IMR-90 (cell line): ENCODE measurements at regions not wholly inside any gene's neighbourhood (a gene's known extent, or its start where the extent isn't known, plus 50 kb on each side); places are given as distances from the start of the nearest gene placed in this dataset.

Experiments used
- ATAC-seq: fragments of 200-7000 bp; cut with Tn5 transposase; 2 replicates; pipeline ENCODE4 v1.9.1; 2020; ENCODE audit warnings: low read depth, mild to moderate bottlenecking, moderate library complexity
- BruUV-seq: library from RNA; stranded (reverse); fragments of 400-500 nt; replicated peaks from 2 replicates; lab custom pipeline; 2021; lab: Mats Ljungman, UMichigan
- CTCF ChIA-PET: fragments of 300-600 bp; formaldehyde crosslinking; extraction: SDS; loops from one replicate; lab custom pipeline; 2021; ENCODE audit warnings: antibody characterized with exemption; lab: Yijun Ruan, JAX
- POLR2A ChIA-PET: fragments of 300-600 bp; sonication (Branson Sonifier 250); formaldehyde crosslinking; loops from one replicate; lab custom pipeline; 2022; ENCODE audit warnings: antibody characterized with exemption; ENCODE audit not compliant: unreplicated experiment; lab: Charles Lee
- DNase-seq: peaks from one replicate; pipeline ENCODE4 v3.0.0; 2013
- H2AFZ ChIP-seq: replicated peaks from 2 replicates; pipeline ENCODE3; 2013; ENCODE audit warnings: low read length, mild to moderate bottlenecking; ENCODE audit not compliant: poor library complexity
- H2AK5ac ChIP-seq: 2 replicates; pipeline ENCODE4 v1.6.1; 2013; ENCODE audit warnings: low read depth, low read length, inconsistent platforms
- H2AK9ac ChIP-seq: replicated peaks from 2 replicates; pipeline ENCODE3; 2013; ENCODE audit warnings: mild to moderate bottlenecking, low read depth, low read length, moderate library complexity; ENCODE audit not compliant: poor library complexity
- H2BK120ac ChIP-seq: 2 replicates; pipeline ENCODE4 v1.6.1; 2013; ENCODE audit warnings: low read depth, low read length, inconsistent platforms
- H2BK15ac ChIP-seq: 3 replicates; pipeline ENCODE4 v1.6.1; 2013; ENCODE audit warnings: low read depth, low read length, inconsistent platforms
- H2BK20ac ChIP-seq: 2 replicates; pipeline ENCODE4 v1.6.1; 2013; ENCODE audit warnings: low read depth, mild to moderate bottlenecking, inconsistent platforms, low read length, moderate library complexity
- H2BK5ac ChIP-seq: 2 replicates; pipeline ENCODE4 v1.6.1; 2013; ENCODE audit warnings: mild to moderate bottlenecking, low read depth, low read length, inconsistent platforms; ENCODE audit not compliant: poor library complexity, severe bottlenecking
- H3K14ac ChIP-seq: replicated peaks from 2 replicates; pipeline ENCODE4 v1.6.1; 2013; ENCODE audit warnings: low read depth, low read length, inconsistent platforms
- H3K18ac ChIP-seq: 2 replicates; pipeline ENCODE4 v1.6.1; 2013; ENCODE audit warnings: low read depth, low read length, control low read depth
- H3K23ac ChIP-seq: 2 replicates; pipeline ENCODE4 v1.6.1; 2013; ENCODE audit warnings: low read depth, low read length, inconsistent platforms
- H3K27ac ChIP-seq: 2 replicates; pipeline ENCODE4 v1.5.1; 2013; ENCODE audit warnings: mild to moderate bottlenecking, control low read depth, low read length; ENCODE audit not compliant: insufficient read depth
- H3K27me3 ChIP-seq: 2 replicates; pipeline ENCODE4 v1.6.1; 2013; ENCODE audit warnings: low read length; ENCODE audit not compliant: control insufficient read depth, insufficient read depth
- H3K36me3 ChIP-seq: 2 replicates; pipeline ENCODE4 v1.6.1; 2013; ENCODE audit warnings: low read length, mixed read lengths; ENCODE audit not compliant: control insufficient read depth, insufficient read depth
- H3K4ac ChIP-seq: 2 replicates; pipeline ENCODE4 v1.6.1; 2013; ENCODE audit warnings: low read depth, low read length, inconsistent platforms
- H3K4me1 ChIP-seq: 2 replicates; pipeline ENCODE4 v1.6.1; 2013; ENCODE audit warnings: low read length, mixed read lengths; ENCODE audit not compliant: control insufficient read depth, insufficient read depth
- H3K4me2 ChIP-seq: 2 replicates; pipeline ENCODE4 v1.6.1; 2013; ENCODE audit warnings: low read depth, mild to moderate bottlenecking, control low read depth, low read length, moderate library complexity
- H3K4me3 ChIP-seq: 2 replicates; pipeline ENCODE4 v1.5.1; 2013; ENCODE audit warnings: low read depth, mild to moderate bottlenecking, control low read depth, low read length, moderate library complexity; ENCODE audit not compliant: insufficient read depth
- H3K56ac ChIP-seq: 2 replicates; pipeline ENCODE4 v1.6.1; 2013; ENCODE audit warnings: low read length, inconsistent platforms; ENCODE audit not compliant: insufficient read depth; ENCODE audit errors: extremely low read depth
- H3K79me1 ChIP-seq, 2 experiments: 2 replicates each; pipeline ENCODE4 v1.6.1; 2013; ENCODE audit warnings: low read length in 2 of 2, inconsistent platforms in 1 of 2, low read depth in 1 of 2
- H3K9ac ChIP-seq: 2 replicates; pipeline ENCODE4 v1.6.1; 2013; ENCODE audit warnings: low read depth, low read length, control low read depth
- H3K9me1 ChIP-seq: 2 replicates; pipeline ENCODE4 v1.6.1; 2013; ENCODE audit warnings: low read length, inconsistent platforms; ENCODE audit not compliant: insufficient read depth
- H3K9me3 ChIP-seq: 2 replicates; pipeline ENCODE4 v1.6.1; 2013; ENCODE audit warnings: low read length; ENCODE audit not compliant: control insufficient read depth, insufficient read depth
- H4K20me1 ChIP-seq: 2 replicates; pipeline ENCODE4 v1.6.1; 2013; ENCODE audit warnings: low read length, inconsistent platforms; ENCODE audit not compliant: insufficient read depth
- H4K5ac ChIP-seq: 2 replicates; pipeline ENCODE4 v1.6.1; 2013; ENCODE audit warnings: mild to moderate bottlenecking, low read depth, low read length, control low read depth
- H4K8ac ChIP-seq, 2 experiments: 2 replicates each; pipeline ENCODE4 v1.6.1; 2013; ENCODE audit warnings: low read depth in 2 of 2, low read length in 2 of 2, control low read depth in 1 of 2, inconsistent platforms in 1 of 2
- H4K91ac ChIP-seq: 2 replicates; pipeline ENCODE4 v1.6.1; 2013; ENCODE audit warnings: low read depth, low read length, inconsistent platforms; ENCODE audit not compliant: insufficient read depth
- CEBPB ChIP-seq: IDR thresholded peaks from 2 replicates; pipeline ENCODE4 v1.6.1; 2012; ENCODE audit warnings: low read depth, low read length, improper control_type of control experiment
- CHD1 ChIP-seq: IDR thresholded peaks from 2 replicates; pipeline ENCODE4 v1.6.1; 2012; ENCODE audit warnings: low read depth, low read length, improper control_type of control experiment
- MXI1 ChIP-seq: IDR thresholded peaks from 2 replicates; pipeline ENCODE4 v1.6.1; 2012; ENCODE audit warnings: low read depth, mild to moderate bottlenecking, low read length, moderate library complexity, borderline replicate concordance
- RFX5 ChIP-seq: IDR thresholded peaks from 2 replicates; pipeline ENCODE4 v1.8.0; 2012; ENCODE audit warnings: low read depth, mild to moderate bottlenecking, low read length, moderate library complexity
- SMC3 ChIP-seq: fragments of 150-350 bp; IDR thresholded peaks from 2 replicates; pipeline ENCODE4 v1.6.1; 2016; ENCODE audit warnings: low read depth, mild to moderate bottlenecking, antibody characterized with exemption, low read length, moderate library complexity
- WGBS, 2 experiments: methylation state at CpG; one replicate each; pipeline versions ENCODE4 v1.1.5 to v1.1.7; 2013; ENCODE audit warnings: missing lambda C conversion rate in 2 of 2; ENCODE audit not compliant: insufficient read length in 1 of 2; ENCODE audit errors: extremely low coverage in 2 of 2; 5-methylcytosine and 5-hydroxymethylcytosine counted together
- dilution Hi-C: fragments of 300-500 bp; cut with HindIII; formaldehyde crosslinking; loops from one replicate; pipeline ENCODE4 v1.14.3; 2018; ENCODE audit warnings: low sequenced_read_pairs; ENCODE audit not compliant: unreplicated experiment
- in situ Hi-C: fragments of 300-500 bp; cut with MboI; formaldehyde crosslinking; loops from 3 replicates; pipeline ENCODE4 v1.14.3; 2019; ENCODE audit warnings: low sequenced_read_pairs, inconsistent platforms, mixed read lengths
- intact Hi-C: fragments of 100-400 bp; cut with micrococcal nuclease; formaldehyde crosslinking; loops from 2 replicates; pipeline ENCODE4 v1.10.0; 2022
- TF ChIP-seq, protein P1 (sequence below): fragments of 150-350 bp; IDR thresholded peaks from 2 replicates; pipeline ENCODE4 v1.6.1; 2016; ENCODE audit warnings: low read depth, mild to moderate bottlenecking, low read length, moderate library complexity, borderline replicate concordance

- intact Hi-C loops (no loop called here), in situ Hi-C loops (no loop called here), dilution Hi-C loops (no loop called here)
- no peak overlapping the region for H3K4me2 ChIP-seq
- no peak overlapping the region for H3K14ac ChIP-seq
- BruUV-seq: no TSS peak
- H4K8ac ChIP-seq: no peak overlapping the region
- no peaks in the 10 kb centered on the region for H4K20me1 ChIP-seq
- no peak overlapping the region for H2BK20ac ChIP-seq
- no peak overlapping the region for H3K4ac ChIP-seq
- no peak for TF ChIP-seq SMC3
- TF ChIP-seq CEBPB: no peak
- no peak for TF ChIP-seq CHD1
- no peak for TF ChIP-seq MXI1
- TF ChIP-seq RFX5: no peak
- TF ChIP-seq, protein P1, sequence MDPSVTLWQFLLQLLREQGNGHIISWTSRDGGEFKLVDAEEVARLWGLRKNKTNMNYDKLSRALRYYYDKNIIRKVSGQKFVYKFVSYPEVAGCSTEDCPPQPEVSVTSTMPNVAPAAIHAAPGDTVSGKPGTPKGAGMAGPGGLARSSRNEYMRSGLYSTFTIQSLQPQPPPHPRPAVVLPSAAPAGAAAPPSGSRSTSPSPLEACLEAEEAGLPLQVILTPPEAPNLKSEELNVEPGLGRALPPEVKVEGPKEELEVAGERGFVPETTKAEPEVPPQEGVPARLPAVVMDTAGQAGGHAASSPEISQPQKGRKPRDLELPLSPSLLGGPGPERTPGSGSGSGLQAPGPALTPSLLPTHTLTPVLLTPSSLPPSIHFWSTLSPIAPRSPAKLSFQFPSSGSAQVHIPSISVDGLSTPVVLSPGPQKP: no peak
- no peaks in the 10 kb centered on the region for H3K4me1 ChIP-seq
- DNase-seq (no peak), ATAC-seq (no peak)
- H3K4me3 ChIP-seq: no peak overlapping the region
- H3K56ac ChIP-seq: no peak overlapping the region
- H2AK5ac ChIP-seq: no peak overlapping the region
- H4K91ac ChIP-seq: no peak overlapping the region
- ChIA-PET CTCF (no interaction called here), POLR2A (no interaction called here)
- no peak overlapping the region for H3K9ac ChIP-seq
- WGBS, 2 experiments: no CpG with 5 or more reads among the region's 5 CpGs
- no peak overlapping the region for H2BK120ac ChIP-seq
- no peaks in the 10 kb centered on the region for H3K36me3 ChIP-seq
- peaks cover 12% of the 10 kb centered on the region; the same call in 1 of the 2 replicates for H3K9me3 ChIP-seq
- H3K27ac ChIP-seq: no peak overlapping the region
- no peak overlapping the region for H4K5ac ChIP-seq
- H2AK9ac ChIP-seq: no peak overlapping the region
- H3K27me3 ChIP-seq: no peaks in the 10 kb centered on the region
- H3K18ac ChIP-seq: no peak overlapping the region
- H2BK5ac ChIP-seq: no peak overlapping the region
- H2AFZ ChIP-seq: no peak overlapping the region
- H3K9me1 ChIP-seq: no peaks in the 10 kb centered on the region
- no peak overlapping the region for H3K23ac ChIP-seq
- no peaks in the 10 kb centered on the region for H3K79me1 ChIP-seq
- no peak overlapping the region for H2BK15ac ChIP-seq
Measured at GRCh38 chr2:104635608-104636007, 218.3 kb upstream of the POU3F3 start.
